H1 (cell line): ENCODE measurements at regions not wholly inside any gene's neighbourhood (a gene's known extent, or its start where the extent isn't known, plus 50 kb on each side); places are given as distances from the start of the nearest gene placed in this dataset.

Experiments
- HDAC2 ChIP-seq, 2 experiments: fragments of 300-600 bp in 1 of 2; sonication (generic) in 1 of 2; IDR thresholded peaks; 2 replicates each; pipeline ENCODE4 v1.6.1; 2011 to 2012; ENCODE audit warnings: low read depth in 2 of 2, low read length in 2 of 2, mild to moderate bottlenecking in 2 of 2, moderate library complexity in 2 of 2, borderline replicate concordance in 1 of 2, inconsistent platforms in 1 of 2
- RNF2 ChIP-seq: fragments of 200-900, 300-1000 bp; sonication (generic); IDR thresholded peaks from 2 replicates; pipeline ENCODE4 v1.7.1; 2016; ENCODE audit warnings: borderline replicate concordance, low read depth, mild to moderate bottlenecking, antibody characterized with exemption, low read length; ENCODE audit not compliant: poor library complexity, severe bottlenecking; ENCODE audit errors: missing control alignments

GRCh38 chr14:101490771-101491170, 70.5 kb upstream of the DIO3 start (continued):
- TF ChIP-seq HDAC2 (IDR thresholded peaks at IDR 0.05; ENCODE audit: borderline replicate concordance in 1 of 2, low read depth in 2 of 2, low read length in 2 of 2) (no peak), RNF2 (no peak)
